CD14-positive monocyte (primary cell): ENCODE measurements at regions not wholly inside any gene's neighbourhood (a gene's known extent, or its start where the extent isn't known, plus 50 kb on each side); places are given as distances from the start of the nearest gene placed in this dataset.

Experiments used
- DNase-seq, 3 donors: peaks; one replicate each; pipeline ENCODE4 v3.0.0-alpha.2; 2011 to 2022
- H2AFZ ChIP-seq: 2 replicates; pipeline ENCODE4 v1.6.0; 2012; ENCODE audit warnings: mild to moderate bottlenecking, low read depth, low read length, inconsistent platforms; ENCODE audit not compliant: insufficient read depth, poor library complexity, severe bottlenecking
- H3K27ac ChIP-seq, 2 donors: 1 replicate in 1 of 2; 2 replicates in 1 of 2; pipeline ENCODE4 v1.5.1; 2012 to 2013; ENCODE audit warnings: low read length in 2 of 2, control low read depth in 1 of 2, inconsistent platforms in 1 of 2, low read depth in 1 of 2, mild to moderate bottlenecking in 1 of 2
- H3K27me3 ChIP-seq, 2 donors: one replicate each; pipeline versions ENCODE4 v1.6.0 to v1.6.1; 2011 to 2013; ENCODE audit warnings: low read length in 2 of 2; ENCODE audit not compliant: control insufficient read depth in 2 of 2, insufficient read depth in 2 of 2
- H3K36me3 ChIP-seq, 2 donors: replicated peaks in 1 of 2; 1 replicate in 1 of 2; 2 replicates in 1 of 2; pipeline versions ENCODE4 v1.5.1 to v1.6.1; 2012 to 2013; ENCODE audit warnings: low read length in 2 of 2, control low read depth in 1 of 2, inconsistent platforms in 1 of 2, mild to moderate bottlenecking in 1 of 2; ENCODE audit not compliant: insufficient read depth in 2 of 2, control insufficient read depth in 1 of 2
- H3K4me1 ChIP-seq, 2 donors: 1 replicate in 1 of 2; 2 replicates in 1 of 2; pipeline versions ENCODE4 v1.5.1 to v1.6.1; 2012 to 2013; ENCODE audit warnings: low read length in 2 of 2, control low read depth in 1 of 2, inconsistent platforms in 1 of 2, mild to moderate bottlenecking in 1 of 2, moderate library complexity in 1 of 2; ENCODE audit not compliant: insufficient read depth in 2 of 2, control insufficient read depth in 1 of 2
- H3K4me2 ChIP-seq: replicated peaks from 2 replicates; pipeline ENCODE3; 2012; ENCODE audit warnings: low read length, moderate library complexity, mild to moderate bottlenecking; ENCODE audit not compliant: poor library complexity, severe bottlenecking; ENCODE audit errors: extremely low read depth
- H3K4me3 ChIP-seq, 3 experiments: fragments of 200-600 bp in 1 of 3; sonication (generic) in 1 of 3; replicated peaks in 1 of 3; 1 replicate in 2 of 3; 2 replicates in 1 of 3; pipeline ENCODE4 v1.5.1; 2011 to 2013; ENCODE audit warnings: low read length in 3 of 3, mild to moderate bottlenecking in 3 of 3, control low read depth in 2 of 3, low read depth in 2 of 3, inconsistent platforms in 1 of 3, moderate library complexity in 1 of 3
- H3K79me2 ChIP-seq: 2 replicates; pipeline ENCODE4 v1.6.0; 2012; ENCODE audit warnings: mild to moderate bottlenecking, control low read depth, inconsistent platforms, low read length, moderate library complexity; ENCODE audit not compliant: insufficient read depth
- H3K9ac ChIP-seq: 2 replicates; pipeline ENCODE4 v1.6.0; 2017; ENCODE audit warnings: low read length, mild to moderate bottlenecking; ENCODE audit not compliant: insufficient read depth, poor library complexity, severe bottlenecking
- H3K9me3 ChIP-seq, 2 donors: replicated peaks in 1 of 2; 1 replicate in 1 of 2; 2 replicates in 1 of 2; pipeline versions ENCODE4 v1.5.1 to v1.6.1; 2012 to 2013; ENCODE audit warnings: low read length in 2 of 2, control low read depth in 1 of 2; ENCODE audit not compliant: control insufficient read depth in 1 of 2, insufficient read depth in 1 of 2
- H4K20me1 ChIP-seq: 2 replicates; pipeline ENCODE4 v1.6.0; 2012; ENCODE audit warnings: mild to moderate bottlenecking, low read length, control low read depth, moderate library complexity; ENCODE audit not compliant: insufficient read depth
- H3K27ac Mint-ChIP-seq, 7 donors: one replicate each; pipeline ENCODE4 v1.8.0; 2020; ENCODE audit warnings: mild to moderate bottlenecking in 7 of 7, mixed read lengths in 7 of 7, moderate library complexity in 6 of 7, inconsistent platforms in 2 of 7
- H3K27me3 Mint-ChIP-seq, 3 donors: one replicate each; pipeline ENCODE4 v1.8.0; 2021 to 2022; ENCODE audit warnings: low read depth in 3 of 3, mild to moderate bottlenecking in 3 of 3, mixed read lengths in 3 of 3, moderate library complexity in 3 of 3, inconsistent platforms in 1 of 3
- H3K36me3 Mint-ChIP-seq, 2 donors: one replicate each; pipeline ENCODE4 v1.8.0; 2020; ENCODE audit warnings: mixed read lengths in 2 of 2, inconsistent platforms in 1 of 2, mild to moderate bottlenecking in 1 of 2
- H3K4me1 Mint-ChIP-seq: one replicate; pipeline ENCODE4 v1.8.0; 2020; ENCODE audit warnings: mild to moderate bottlenecking, mixed read lengths
- H3K4me3 Mint-ChIP-seq, 2 donors: one replicate each; pipeline ENCODE4 v1.8.0; 2020; ENCODE audit warnings: mild to moderate bottlenecking in 2 of 2, mixed read lengths in 2 of 2, moderate library complexity in 1 of 2
- H3K9me3 Mint-ChIP-seq, 7 donors: one replicate each; pipeline ENCODE4 v1.8.0; 2020 to 2022; ENCODE audit warnings: mixed read lengths in 7 of 7, mild to moderate bottlenecking in 6 of 7, moderate library complexity in 6 of 7, inconsistent platforms in 2 of 7
- WGBS: methylation state at CpG from one replicate; pipeline ENCODE4 v1.1.5; 2013; ENCODE audit warnings: missing lambda C conversion rate; ENCODE audit not compliant: insufficient coverage; 5-methylcytosine and 5-hydroxymethylcytosine counted together
- intact Hi-C, 2 donors: fragments of 100-400 bp; cut with micrococcal nuclease; formaldehyde crosslinking; loops; one replicate each; pipeline versions ENCODE4 v1.15.0 to v1.15.1; 2023
- TF ChIP-seq, protein P1 (sequence below): fragments of 200-600 bp; IDR thresholded peaks from one replicate; pipeline ENCODE4 v1.8.0; 2022; ENCODE audit warnings: antibody characterized with exemption, mild to moderate bottlenecking

DNA sequence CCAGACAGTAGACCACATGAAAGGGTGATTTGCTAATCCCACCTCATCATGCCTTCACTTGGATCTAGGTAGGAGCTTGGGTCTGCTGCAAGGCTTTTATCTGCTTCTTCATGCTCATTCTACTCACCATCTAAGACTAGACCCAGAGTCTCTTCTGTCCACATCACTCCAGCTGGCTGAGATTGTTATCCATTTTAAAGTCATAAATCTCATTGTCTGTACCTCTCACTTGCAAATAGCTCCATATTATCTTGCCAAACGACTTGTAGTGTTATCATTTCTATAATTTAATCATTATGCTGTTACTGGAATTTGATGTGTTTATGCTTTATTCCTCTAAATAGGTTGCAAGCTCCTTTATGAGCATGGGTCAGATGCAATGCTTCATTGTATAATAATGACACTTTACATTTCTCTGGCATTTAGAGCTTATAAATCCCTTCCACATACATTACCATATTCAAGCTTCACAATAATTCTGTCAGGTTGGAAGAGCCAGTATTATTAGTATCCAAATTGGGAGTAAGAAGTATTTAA is 254.2 kb upstream of the SORL1-AS1 start:
- Mint-ChIP-seq H3K27ac (no peak overlapping the region), H3K4me3 (no peak overlapping the region), H3K4me1 (no peaks in the 10 kb centered on the region), H3K36me3 (no peaks in the 10 kb centered on the region), H3K9me3 (peaks cover 0 to 5% (median 0%) of the 10 kb centered on the region in 7 donors), H3K27me3 (peaks cover 6 to 15% (median 7%) of the 10 kb centered on the region in 3 donors)
- H3K9me3 ChIP-seq, result no peaks in the 10 kb centered on the region
- DNase-seq, result no peak
- H3K27me3 ChIP-seq, result peaks cover 0 to under 1% of the 10 kb centered on the region in 2 donors
- intact Hi-C loops, result no loop called here
- H3K4me2 ChIP-seq, result no peak overlapping the region
- H3K9ac ChIP-seq, result no peak overlapping the region
- TF ChIP-seq, protein P1, sequence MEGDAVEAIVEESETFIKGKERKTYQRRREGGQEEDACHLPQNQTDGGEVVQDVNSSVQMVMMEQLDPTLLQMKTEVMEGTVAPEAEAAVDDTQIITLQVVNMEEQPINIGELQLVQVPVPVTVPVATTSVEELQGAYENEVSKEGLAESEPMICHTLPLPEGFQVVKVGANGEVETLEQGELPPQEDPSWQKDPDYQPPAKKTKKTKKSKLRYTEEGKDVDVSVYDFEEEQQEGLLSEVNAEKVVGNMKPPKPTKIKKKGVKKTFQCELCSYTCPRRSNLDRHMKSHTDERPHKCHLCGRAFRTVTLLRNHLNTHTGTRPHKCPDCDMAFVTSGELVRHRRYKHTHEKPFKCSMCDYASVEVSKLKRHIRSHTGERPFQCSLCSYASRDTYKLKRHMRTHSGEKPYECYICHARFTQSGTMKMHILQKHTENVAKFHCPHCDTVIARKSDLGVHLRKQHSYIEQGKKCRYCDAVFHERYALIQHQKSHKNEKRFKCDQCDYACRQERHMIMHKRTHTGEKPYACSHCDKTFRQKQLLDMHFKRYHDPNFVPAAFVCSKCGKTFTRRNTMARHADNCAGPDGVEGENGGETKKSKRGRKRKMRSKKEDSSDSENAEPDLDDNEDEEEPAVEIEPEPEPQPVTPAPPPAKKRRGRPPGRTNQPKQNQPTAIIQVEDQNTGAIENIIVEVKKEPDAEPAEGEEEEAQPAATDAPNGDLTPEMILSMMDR, result no peak
- no peak overlapping the region for H3K27ac ChIP-seq
- no peaks in the 10 kb centered on the region for H4K20me1 ChIP-seq
- no CpG with 5 or more reads among the region's 1 CpG for WGBS
- H3K36me3 ChIP-seq, result no peaks in the 10 kb centered on the region
- H2AFZ ChIP-seq, result no peak overlapping the region
- no peak overlapping the region for H3K4me3 ChIP-seq
- no peaks in the 10 kb centered on the region for H3K4me1 ChIP-seq
- H3K79me2 ChIP-seq, result no peaks in the 10 kb centered on the region

- TF ChIP-seq, protein P1, result no peak
- Histone ChIP-seq H3K9me3 (no peaks in the 10 kb centered on the region), H3K4me2 (no peak overlapping the region), H3K4me1 (no peaks in the 10 kb centered on the region), H3K27ac (no peak overlapping the region), H3K36me3 (no peaks in the 10 kb centered on the region), H3K79me2 (no peaks in the 10 kb centered on the region), H3K27me3 (peaks cover 0 to 2% of the 10 kb centered on the region in 2 donors), H4K20me1 (no peaks in the 10 kb centered on the region), H3K4me3 (no peak overlapping the region), H2AFZ (no peak overlapping the region), H3K9ac (no peak overlapping the region)
- Mint-ChIP-seq H3K9me3 (peaks cover 0 to 5% (median 0%) of the 10 kb centered on the region in 7 donors), H3K4me3 (no peak overlapping the region), H3K27ac (no peak overlapping the region), H3K36me3 (no peaks in the 10 kb centered on the region), H3K4me1 (peaks cover 3% of the 10 kb centered on the region), H3K27me3 (peaks cover 10 to 19% (median 13%) of the 10 kb centered on the region in 3 donors)
- DNase-seq, result no peak
- WGBS, result no CpG with 5 or more reads among the region's 2 CpGs
- intact Hi-C loops, result no loop called here
Measured at GRCh38 chr11:121703201-121703600, 250.4 kb upstream of the SORL1-AS1 start.
